ENCODE measurements at regions not wholly inside any gene's neighbourhood (a gene's known extent, or its start where the extent isn't known, plus 50 kb on each side); places are given as distances from the start of the nearest gene placed in this dataset.

DNA sequence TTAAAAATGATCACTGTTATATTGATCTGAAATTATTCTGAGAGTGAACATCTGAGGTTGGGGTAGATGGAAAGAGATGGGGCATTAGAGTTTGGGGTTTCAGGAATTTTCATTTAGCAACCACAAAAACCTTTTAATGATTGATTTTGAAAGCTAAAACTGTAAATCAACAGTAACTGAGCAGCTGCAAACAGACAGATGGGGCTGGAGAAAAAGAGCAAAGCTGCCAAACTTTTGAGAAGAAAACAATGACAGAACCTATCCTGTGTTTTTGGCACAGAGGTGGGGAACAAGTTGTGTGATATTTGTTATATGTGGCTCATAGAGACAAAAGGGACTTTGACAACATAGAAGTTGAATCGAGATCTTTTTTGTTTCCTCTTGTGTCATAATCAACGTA, 415.8 kb upstream of the DSEL start:
- TF ChIP-seq FOXP2 (optimal IDR thresholded peaks at IDR 0.05; ENCODE audit: borderline replicate concordance, extremely low read depth, extremely low read length, insufficient read depth) (no peak), POLR2AphosphoS5 (IDR thresholded peaks at IDR 0.05; ENCODE audit: low read depth, low read length) (no peak), TAF1 (IDR thresholded peaks at IDR 0.05; ENCODE audit: borderline replicate concordance, insufficient read depth, low read length) (no peak), SIN3A (IDR thresholded peaks at IDR 0.05; ENCODE audit: borderline replicate concordance, insufficient read depth, low read length) (no peak)
- TF ChIP-seq, protein P1, sequence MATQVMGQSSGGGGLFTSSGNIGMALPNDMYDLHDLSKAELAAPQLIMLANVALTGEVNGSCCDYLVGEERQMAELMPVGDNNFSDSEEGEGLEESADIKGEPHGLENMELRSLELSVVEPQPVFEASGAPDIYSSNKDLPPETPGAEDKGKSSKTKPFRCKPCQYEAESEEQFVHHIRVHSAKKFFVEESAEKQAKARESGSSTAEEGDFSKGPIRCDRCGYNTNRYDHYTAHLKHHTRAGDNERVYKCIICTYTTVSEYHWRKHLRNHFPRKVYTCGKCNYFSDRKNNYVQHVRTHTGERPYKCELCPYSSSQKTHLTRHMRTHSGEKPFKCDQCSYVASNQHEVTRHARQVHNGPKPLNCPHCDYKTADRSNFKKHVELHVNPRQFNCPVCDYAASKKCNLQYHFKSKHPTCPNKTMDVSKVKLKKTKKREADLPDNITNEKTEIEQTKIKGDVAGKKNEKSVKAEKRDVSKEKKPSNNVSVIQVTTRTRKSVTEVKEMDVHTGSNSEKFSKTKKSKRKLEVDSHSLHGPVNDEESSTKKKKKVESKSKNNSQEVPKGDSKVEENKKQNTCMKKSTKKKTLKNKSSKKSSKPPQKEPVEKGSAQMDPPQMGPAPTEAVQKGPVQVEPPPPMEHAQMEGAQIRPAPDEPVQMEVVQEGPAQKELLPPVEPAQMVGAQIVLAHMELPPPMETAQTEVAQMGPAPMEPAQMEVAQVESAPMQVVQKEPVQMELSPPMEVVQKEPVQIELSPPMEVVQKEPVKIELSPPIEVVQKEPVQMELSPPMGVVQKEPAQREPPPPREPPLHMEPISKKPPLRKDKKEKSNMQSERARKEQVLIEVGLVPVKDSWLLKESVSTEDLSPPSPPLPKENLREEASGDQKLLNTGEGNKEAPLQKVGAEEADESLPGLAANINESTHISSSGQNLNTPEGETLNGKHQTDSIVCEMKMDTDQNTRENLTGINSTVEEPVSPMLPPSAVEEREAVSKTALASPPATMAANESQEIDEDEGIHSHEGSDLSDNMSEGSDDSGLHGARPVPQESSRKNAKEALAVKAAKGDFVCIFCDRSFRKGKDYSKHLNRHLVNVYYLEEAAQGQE (IDR thresholded peaks at IDR 0.05; ENCODE audit: insufficient read depth in 1 of 2, low read depth in 2 of 2, low read length in 2 of 2) = no peak

DNA sequence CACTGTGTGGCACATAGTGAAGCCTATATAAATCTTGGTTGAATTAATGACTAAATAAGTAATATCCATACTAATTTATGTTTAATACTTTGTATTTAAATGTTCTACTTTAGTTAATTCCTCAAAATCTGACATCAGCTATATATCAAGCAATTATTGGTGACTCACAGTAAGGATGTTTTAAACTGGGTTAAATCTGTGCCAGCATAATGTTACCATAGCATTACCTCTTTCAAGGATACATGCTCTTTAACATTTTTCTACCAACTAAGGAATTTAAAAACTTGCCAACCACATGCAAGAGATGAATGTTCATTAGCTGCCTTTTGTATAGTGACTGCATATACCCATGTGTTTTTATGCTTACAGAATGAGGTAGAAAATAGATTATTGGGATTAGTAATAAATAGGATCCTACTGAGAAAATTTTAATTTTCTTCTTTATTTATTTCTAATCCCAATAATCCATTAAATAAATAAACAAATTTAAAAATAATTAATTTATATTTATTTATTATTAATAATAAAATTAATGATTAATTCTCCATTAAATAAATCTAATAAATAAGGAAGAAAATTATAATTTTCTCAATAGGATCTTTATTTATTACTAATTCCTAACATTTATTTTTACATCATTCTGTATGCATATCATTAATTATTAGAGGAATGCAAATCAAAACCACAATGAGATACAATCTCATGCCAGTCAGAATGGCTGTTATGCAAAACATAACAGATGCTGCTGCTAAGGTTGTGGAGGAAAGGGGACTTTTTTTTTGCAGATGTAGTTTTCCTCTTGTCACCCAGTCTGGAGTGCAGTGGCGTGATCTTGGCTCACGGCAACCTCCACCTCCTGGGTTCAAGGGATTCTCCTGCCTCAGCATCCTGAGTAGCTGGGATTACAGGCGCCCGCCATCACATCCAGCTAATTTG, 410.7 kb upstream of the DSEL start:
- TF ChIP-seq POLR2AphosphoS5 (IDR thresholded peaks at IDR 0.05; ENCODE audit: low read depth, low read length) = no peak
- no peak for TF ChIP-seq TAF1 (IDR thresholded peaks at IDR 0.05; ENCODE audit: borderline replicate concordance, insufficient read depth, low read length)
- no peak for TF ChIP-seq FOXP2 (optimal IDR thresholded peaks at IDR 0.05; ENCODE audit: borderline replicate concordance, extremely low read depth, extremely low read length, insufficient read depth)
- no peak for TF ChIP-seq SIN3A (IDR thresholded peaks at IDR 0.05; ENCODE audit: borderline replicate concordance, insufficient read depth, low read length)
- TF ChIP-seq, protein P1 (IDR thresholded peaks at IDR 0.05; ENCODE audit: insufficient read depth in 1 of 2, low read depth in 2 of 2, low read length in 2 of 2) = no peak

DNA sequence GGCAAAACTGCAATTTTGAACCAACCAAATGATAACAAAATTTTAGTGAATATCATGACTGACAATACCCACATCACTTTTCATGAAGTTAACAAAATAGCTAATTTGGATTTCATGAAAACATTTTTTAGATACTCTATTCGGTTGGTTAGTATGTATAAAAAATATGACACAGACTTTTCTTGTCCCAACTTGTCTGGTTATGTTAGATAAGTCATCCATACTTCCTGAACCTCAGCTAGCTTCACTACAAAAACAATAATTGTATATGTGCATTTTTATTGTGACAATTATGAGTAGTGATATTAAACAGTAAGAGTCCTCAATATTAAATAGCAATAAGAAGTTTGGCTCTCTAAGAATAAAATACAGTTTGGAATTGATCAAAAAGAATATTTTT, 408.1 kb upstream of the DSEL start:
- TF ChIP-seq POLR2AphosphoS5 (IDR thresholded peaks at IDR 0.05; ENCODE audit: low read depth, low read length) = no peak
- TF ChIP-seq, protein P1 (IDR thresholded peaks at IDR 0.05; ENCODE audit: insufficient read depth in 1 of 2, low read depth in 2 of 2, low read length in 2 of 2) = no peak
- TF ChIP-seq TAF1 (IDR thresholded peaks at IDR 0.05; ENCODE audit: borderline replicate concordance, insufficient read depth, low read length) = no peak
- TF ChIP-seq SIN3A (IDR thresholded peaks at IDR 0.05; ENCODE audit: borderline replicate concordance, insufficient read depth, low read length) = no peak
- TF ChIP-seq FOXP2 (optimal IDR thresholded peaks at IDR 0.05; ENCODE audit: borderline replicate concordance, extremely low read depth, extremely low read length, insufficient read depth) = no peak

- TF ChIP-seq TAF1 (IDR thresholded peaks at IDR 0.05; ENCODE audit: borderline replicate concordance, insufficient read depth, low read length) (no peak), SIN3A (IDR thresholded peaks at IDR 0.05; ENCODE audit: borderline replicate concordance, insufficient read depth, low read length) (no peak), FOXP2 (optimal IDR thresholded peaks at IDR 0.05; ENCODE audit: borderline replicate concordance, extremely low read depth, extremely low read length, insufficient read depth) (no peak), POLR2AphosphoS5 (IDR thresholded peaks at IDR 0.05; ENCODE audit: low read depth, low read length) (no peak)
- TF ChIP-seq, protein P1 (IDR thresholded peaks at IDR 0.05; ENCODE audit: insufficient read depth in 1 of 2, low read depth in 2 of 2, low read length in 2 of 2) = no peak
Observed at GRCh38 chr18:67919316-67919715, 402.8 kb upstream of the DSEL start.
